Pancreas (tissue), 10 donors: ENCODE measurements at regions not wholly inside any gene's neighbourhood (a gene's known extent, or its start where the extent isn't known, plus 50 kb on each side); places are given as distances from the start of the nearest gene placed in this dataset.
"Not testable (repeated sequence)": the region's sequence is repeated elsewhere in the genome, so short reads cannot be mapped to it uniquely, and the experiment has no call there.

Experiments
- ATAC-seq, 4 donors: fragments of 200-7000 bp; cut with Tn5 transposase; one replicate each; pipeline versions ENCODE4 v1.8.0 to v1.9.1; 2020; ENCODE audit warnings: mild to moderate bottlenecking in 4 of 4, moderate library complexity in 4 of 4
- DNase-seq, 6 donors: peaks; one replicate each; pipeline ENCODE4 v3.0.0-alpha.2; 2020
- FAIRE-seq: peaks from 2 replicates; lab custom pipeline; 2012; peaks lifted over from hg19 to GRCh38; lab: Jason Lieb, UNC
- H3K27ac ChIP-seq, 4 donors: fragments of 200-600 bp; sonication (generic); 1 replicate in 3 of 4; 2 replicates in 1 of 4; pipeline versions ENCODE4 v1.5.0 to v1.8.0; 2020
- H3K27me3 ChIP-seq, 4 donors: fragments of 200-600 bp; one replicate each; pipeline ENCODE4 v1.8.0; 2021
- H3K36me3 ChIP-seq, 3 donors: fragments of 200-600 bp; sonication (generic) in 1 of 3; one replicate each; pipeline versions ENCODE4 v1.5.0 to v1.8.0; 2020 to 2021
- H3K4me1 ChIP-seq, 3 donors: fragments of 200-600 bp; one replicate each; pipeline ENCODE4 v1.8.0; 2021
- H3K4me3 ChIP-seq, 4 donors: fragments of 200-600 bp; sonication (generic) in 2 of 4; one replicate each; pipeline versions ENCODE4 v1.5.0 to v1.8.0; 2020 to 2021
- H3K9me3 ChIP-seq, 4 donors: fragments of 200-600 bp; one replicate each; pipeline ENCODE4 v1.8.0; 2021
- WGBS, 2 donors: extraction: QIAGEN DNeasy Blood & Tissue Kit; methylation state at CpG; one replicate each; pipeline ENCODE4 v1.1.7; 2013; 5-methylcytosine and 5-hydroxymethylcytosine counted together
- intact Hi-C, 3 donors: fragments of 100-400 bp; cut with DNase I; formaldehyde crosslinking; loops; one replicate each; pipeline versions ENCODE4 v1.11.1 to v1.14.2; 2022
- TF ChIP-seq, protein P1 (sequence below), 4 donors: fragments of 200-600 bp; sonication (generic) in 3 of 4; IDR thresholded peaks; one replicate each; pipeline versions ENCODE4 v1.5.0 to v1.8.0; 2021; ENCODE audit warnings: antibody characterized with exemption in 4 of 4
- donor health status: healthy with polysubstance abuse.
- donor health status: DM: no; HTN: no; CAD: no; lungs with moderate emphysema.
- donor health status: DM: no; HTN: no; CAD: no.
- donor health status: control.
- donor health status: control.
- donor health status: Bipolar disorder and iron deficiency.
- donor health status: DM: yes; HTN: yes; CAD: no.
- donor health status: DM: no; HTN: no; CAD: no.
- donor health status: DM: no; HTN: no; CAD: no.
- donor health status: DM: yes; HTN: yes; CAD: no.

- H3K9me3 ChIP-seq, result no peaks in the 10 kb centered on the region
- TF ChIP-seq, protein P1, sequence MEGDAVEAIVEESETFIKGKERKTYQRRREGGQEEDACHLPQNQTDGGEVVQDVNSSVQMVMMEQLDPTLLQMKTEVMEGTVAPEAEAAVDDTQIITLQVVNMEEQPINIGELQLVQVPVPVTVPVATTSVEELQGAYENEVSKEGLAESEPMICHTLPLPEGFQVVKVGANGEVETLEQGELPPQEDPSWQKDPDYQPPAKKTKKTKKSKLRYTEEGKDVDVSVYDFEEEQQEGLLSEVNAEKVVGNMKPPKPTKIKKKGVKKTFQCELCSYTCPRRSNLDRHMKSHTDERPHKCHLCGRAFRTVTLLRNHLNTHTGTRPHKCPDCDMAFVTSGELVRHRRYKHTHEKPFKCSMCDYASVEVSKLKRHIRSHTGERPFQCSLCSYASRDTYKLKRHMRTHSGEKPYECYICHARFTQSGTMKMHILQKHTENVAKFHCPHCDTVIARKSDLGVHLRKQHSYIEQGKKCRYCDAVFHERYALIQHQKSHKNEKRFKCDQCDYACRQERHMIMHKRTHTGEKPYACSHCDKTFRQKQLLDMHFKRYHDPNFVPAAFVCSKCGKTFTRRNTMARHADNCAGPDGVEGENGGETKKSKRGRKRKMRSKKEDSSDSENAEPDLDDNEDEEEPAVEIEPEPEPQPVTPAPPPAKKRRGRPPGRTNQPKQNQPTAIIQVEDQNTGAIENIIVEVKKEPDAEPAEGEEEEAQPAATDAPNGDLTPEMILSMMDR (IDR thresholded peaks at IDR 0.05), result no peak
- H3K36me3 ChIP-seq, result no peaks in the 10 kb centered on the region
- intact Hi-C loops, result no loop called here
- H3K4me3 ChIP-seq, result no peak overlapping the region
- no peaks in the 10 kb centered on the region for H3K4me1 ChIP-seq
- 31 to 38% methylated on average over 3 of the region's 3 CpGs for whole genome bisulfite sequencing, 2 donors
- FAIRE-seq (no peak), DNase-seq (no peak), ATAC-seq (no peak)
- peaks cover 0 to 3% (median 0%) of the 10 kb centered on the region in 4 donors for H3K27me3 ChIP-seq
- no peak overlapping the region for H3K27ac ChIP-seq
Observed at GRCh38 chrX:106263817-106264216, 95.7 kb downstream of the PWWP3B start.

GRCh38 chrX:106273947-106274587, 106.0 kb downstream of the PWWP3B start:
- H3K36me3 ChIP-seq, H3K4me1 ChIP-seq, intact Hi-C loops, DNase-seq, H3K27me3 ChIP-seq, H3K4me3 ChIP-seq, FAIRE-seq, H3K27ac ChIP-seq, H3K9me3 ChIP-seq: not testable (repeated sequence)
- ATAC-seq, result peak in 1 of 4 donors; percentile 68
- WGBS, 2 donors, result no CpG with 5 or more reads among the region's 9 CpGs

DNA sequence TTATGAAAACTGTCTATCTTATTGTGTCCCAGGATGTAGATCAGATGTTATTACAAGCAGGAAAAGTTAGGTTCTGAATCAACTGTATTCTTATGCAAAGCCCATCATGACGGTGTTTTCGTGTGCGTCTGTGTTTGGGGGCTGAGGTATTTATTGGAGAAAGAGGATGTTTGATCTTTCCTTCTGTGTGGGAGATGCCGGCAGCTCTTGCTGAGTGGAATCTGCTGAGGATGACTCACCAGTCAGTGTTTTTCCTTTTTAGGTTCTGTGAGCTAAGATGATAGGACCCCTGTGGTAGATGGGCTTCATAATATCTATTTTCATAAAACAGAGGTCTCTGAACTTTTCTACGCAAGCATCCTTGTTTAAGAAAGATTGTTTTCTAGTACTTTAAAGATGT, 107.1 kb downstream of the PWWP3B start:
- ATAC-seq, intact Hi-C loops: not testable (repeated sequence)
- WGBS, 2 donors, result no CpG with 5 or more reads among the region's 5 CpGs

DNA sequence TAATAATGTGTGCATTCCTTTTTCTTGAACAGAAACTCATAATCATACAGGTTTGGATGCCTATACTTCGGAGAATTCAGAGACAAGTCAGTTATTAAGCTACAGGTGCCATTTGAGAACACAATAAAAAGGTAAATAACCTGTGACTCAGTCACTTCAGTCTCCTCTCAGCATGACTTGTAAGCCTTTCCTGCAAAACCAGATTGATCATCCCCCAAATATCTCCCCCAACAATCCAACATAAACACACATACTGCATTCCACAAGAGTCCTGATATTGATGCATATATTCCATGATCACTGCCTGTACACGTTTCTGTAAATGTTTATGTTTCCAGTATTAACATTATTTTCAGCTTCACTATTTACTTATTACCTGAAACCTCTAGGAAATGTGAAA, 110.8 kb downstream of the PWWP3B start:
- H3K4me1 ChIP-seq, result no peaks in the 10 kb centered on the region
- H3K4me3 ChIP-seq, result no peak overlapping the region
- intact Hi-C loops, result no loop called here
- no peak overlapping the region for H3K27ac ChIP-seq
- FAIRE-seq, result no peak
- TF ChIP-seq, protein P1 (IDR thresholded peaks at IDR 0.05), result no peak
- no peaks in the 10 kb centered on the region for H3K36me3 ChIP-seq
- peaks cover 0 to 12% (median 7%) of the 10 kb centered on the region in 4 donors for H3K27me3 ChIP-seq
- 21 to 27% methylated on average over 2 of the region's 2 CpGs for WGBS, 2 donors
- no peak for DNase-seq
- no peak for ATAC-seq
- no peaks in the 10 kb centered on the region for H3K9me3 ChIP-seq

More for the DNA sequence above, 107.1 kb downstream of the PWWP3B start:
- not testable (repeated sequence) for H3K27ac ChIP-seq, H3K4me3 ChIP-seq, H3K9me3 ChIP-seq, H3K36me3 ChIP-seq, FAIRE-seq, H3K4me1 ChIP-seq, H3K27me3 ChIP-seq, DNase-seq

GRCh38 chrX:106281383-106281782, 113.3 kb downstream of the PWWP3B start:
- 63 to 71% methylated on average over 2 of the region's 2 CpGs for WGBS, 2 donors
- TF ChIP-seq, protein P1 (IDR thresholded peaks at IDR 0.05), result no peak
- H3K36me3 ChIP-seq, result no peaks in the 10 kb centered on the region
- peaks cover 0 to 23% (median 7%) of the 10 kb centered on the region in 4 donors for H3K27me3 ChIP-seq
- no peak for ATAC-seq
- H3K4me1 ChIP-seq, result no peaks in the 10 kb centered on the region
- intact Hi-C loops, result no loop called here
- DNase-seq, result no peak
- H3K4me3 ChIP-seq, result no peak overlapping the region
- H3K27ac ChIP-seq, result no peak overlapping the region
- FAIRE-seq, result no peak
- H3K9me3 ChIP-seq, result no peaks in the 10 kb centered on the region

DNA sequence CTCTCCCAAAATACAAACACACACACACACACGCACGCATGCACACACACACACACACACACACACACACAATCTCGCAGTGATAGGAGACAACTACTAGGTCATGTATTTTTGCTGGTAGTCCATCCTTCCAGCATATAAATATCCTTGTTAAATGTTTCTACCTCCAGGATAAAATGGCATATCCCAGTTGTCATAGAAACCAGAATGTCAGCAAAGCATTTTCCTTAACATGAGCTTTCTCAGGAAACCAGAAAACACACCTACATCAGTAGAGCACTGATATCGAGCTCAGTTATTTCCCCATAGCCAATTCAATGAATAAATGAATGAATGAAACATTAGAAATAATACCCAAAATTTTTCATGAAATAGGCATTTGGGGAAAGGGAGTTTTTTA, 115.7 kb downstream of the PWWP3B start:
- no peaks in the 10 kb centered on the region for H3K36me3 ChIP-seq
- intact Hi-C loops, result no loop called here
- WGBS, 2 donors, result 73 to 75% methylated on average over 4 of the region's 4 CpGs
- peaks cover 0 to 23% (median 5%) of the 10 kb centered on the region in 4 donors for H3K27me3 ChIP-seq
- no peak overlapping the region for H3K27ac ChIP-seq
- TF ChIP-seq, protein P1 (IDR thresholded peaks at IDR 0.05), result no peak
- FAIRE-seq (no peak), ATAC-seq (no peak), DNase-seq (no peak)
- no peaks in the 10 kb centered on the region for H3K4me1 ChIP-seq
- no peaks in the 10 kb centered on the region for H3K9me3 ChIP-seq
- no peak overlapping the region for H3K4me3 ChIP-seq
